HAP-1 (cell line): ENCODE measurements at regions not wholly inside any gene's neighbourhood (a gene's known extent, or its start where the extent isn't known, plus 50 kb on each side); places are given as distances from the start of the nearest gene placed in this dataset.
"Not testable (repeated sequence)": the region's sequence is repeated elsewhere in the genome, so short reads cannot be mapped to it uniquely, and the experiment has no call there.

Experiments used
- DNase-seq, 2 experiments: peaks; one replicate each; pipeline ENCODE4 v3.0.0-alpha.2; 2016 to 2020; ENCODE audit warnings: low spot score in 2 of 2
- H3K27me3 ChIP-seq: fragments of 250-450 bp; sonication (Bioruptor Pico); 2 replicates; pipeline ENCODE4 v1.5.1; 2020; ENCODE audit warnings: low read depth, mild to moderate bottlenecking, moderate library complexity
- H3K36me3 ChIP-seq: fragments of 250-450 bp; sonication (Bioruptor Pico); replicated peaks from 2 replicates; pipeline ENCODE4 v1.5.1; 2020; ENCODE audit warnings: mild to moderate bottlenecking
- H3K4me1 ChIP-seq: fragments of 250-450 bp; sonication (Bioruptor Pico); 2 replicates; pipeline ENCODE4 v1.5.1; 2020; ENCODE audit warnings: mild to moderate bottlenecking
- H3K4me3 ChIP-seq: fragments of 250-450 bp; sonication (Bioruptor Pico); 2 replicates; pipeline ENCODE4 v1.5.1; 2020; ENCODE audit warnings: mild to moderate bottlenecking, moderate library complexity
- H3K9me3 ChIP-seq: fragments of 250-450 bp; sonication (Bioruptor Pico); 2 replicates; pipeline ENCODE4 v1.5.1; 2020; ENCODE audit warnings: mild to moderate bottlenecking, moderate library complexity
- in situ Hi-C: fragments of 300-500 bp; cut with MboI; formaldehyde crosslinking; loops from 3 replicates; pipeline ENCODE4 v1.14.3; 2020; ENCODE audit warnings: low sequenced_read_pairs, inconsistent platforms, mixed read lengths

DNA sequence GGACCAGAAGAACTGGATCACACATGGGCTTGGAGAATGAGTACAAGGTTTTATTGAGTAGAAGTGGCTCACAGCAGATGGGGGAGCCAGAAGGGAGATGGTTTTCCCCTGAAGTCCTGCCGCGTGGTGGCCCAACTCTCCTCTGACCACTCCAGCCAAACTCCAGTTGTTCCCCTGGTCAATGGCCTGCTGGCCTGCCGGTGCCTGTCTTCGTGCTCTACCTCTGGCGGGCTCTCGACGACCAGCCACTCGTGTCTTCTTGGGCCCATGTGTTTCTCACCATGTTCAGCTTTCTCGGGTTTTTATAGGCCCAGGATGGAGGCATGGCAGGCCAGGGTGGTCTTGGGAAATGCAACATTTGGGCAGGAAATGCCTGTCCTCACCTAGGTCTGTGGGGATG lies 519.6 kb downstream of the CYLC2 start:
- in situ Hi-C loops: no loop called here
- DNase-seq: no peak
- no peaks in the 10 kb centered on the region for H3K27me3 ChIP-seq

DNA sequence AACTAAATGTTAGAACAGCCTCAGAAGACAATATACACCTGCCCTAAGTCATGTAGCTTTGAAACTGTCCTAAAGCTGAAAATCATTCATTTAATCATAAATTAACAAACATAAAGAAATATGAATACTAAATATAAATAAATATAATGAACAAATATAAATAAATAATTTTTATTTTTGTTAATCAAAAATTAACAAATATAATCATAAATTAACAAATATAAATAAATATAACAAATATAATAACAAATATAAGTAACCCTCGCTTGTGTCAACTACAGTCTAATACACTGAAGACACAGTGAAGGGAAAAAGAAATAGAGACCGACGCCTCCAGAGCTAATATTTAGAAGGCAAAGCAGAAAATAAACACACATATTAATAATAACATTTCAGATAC lies 527.3 kb downstream of the CYLC2 start:
- in situ Hi-C loops: no loop called here

More for the DNA sequence above, 519.6 kb downstream of the CYLC2 start:
- Histone ChIP-seq H3K4me1 (no peaks in the 10 kb centered on the region), H3K9me3 (no peaks in the 10 kb centered on the region), H3K36me3 (no peaks in the 10 kb centered on the region), H3K4me3 (no peak overlapping the region)

DNA sequence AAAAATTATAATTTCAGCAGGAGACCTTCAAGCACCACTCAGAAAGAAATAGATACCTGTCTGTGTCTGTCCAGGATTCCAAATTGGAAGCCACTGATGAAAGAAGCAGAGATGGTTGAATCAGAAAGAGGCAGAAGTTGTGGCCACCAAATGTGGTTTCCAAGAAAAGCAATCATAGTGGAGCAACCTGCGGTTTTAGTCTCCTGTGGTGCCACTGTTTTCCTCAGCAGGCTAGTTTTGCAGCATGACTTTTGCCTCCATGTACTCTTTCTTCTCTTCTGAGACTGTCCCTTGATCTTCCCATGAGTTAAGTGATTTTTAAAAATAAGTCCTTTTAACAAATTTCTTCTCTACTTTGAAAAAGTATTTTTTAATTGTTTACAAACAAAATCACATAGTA lies 535.8 kb downstream of the CYLC2 start:
- no peaks in the 10 kb centered on the region for H3K27me3 ChIP-seq
- in situ Hi-C loops: no loop called here
- no peak overlapping the region for H3K4me3 ChIP-seq
- no peak for DNase-seq
- H3K36me3 ChIP-seq: no peaks in the 10 kb centered on the region
- no peaks in the 10 kb centered on the region for H3K4me1 ChIP-seq
- no peaks in the 10 kb centered on the region for H3K9me3 ChIP-seq

More for the DNA sequence above, 527.3 kb downstream of the CYLC2 start:
- H3K4me3 ChIP-seq: no peak overlapping the region
- H3K27me3 ChIP-seq: no peaks in the 10 kb centered on the region
- H3K4me1 ChIP-seq: no peaks in the 10 kb centered on the region
- DNase-seq: no peak
- H3K9me3 ChIP-seq: no peaks in the 10 kb centered on the region
- no peaks in the 10 kb centered on the region for H3K36me3 ChIP-seq

DNA sequence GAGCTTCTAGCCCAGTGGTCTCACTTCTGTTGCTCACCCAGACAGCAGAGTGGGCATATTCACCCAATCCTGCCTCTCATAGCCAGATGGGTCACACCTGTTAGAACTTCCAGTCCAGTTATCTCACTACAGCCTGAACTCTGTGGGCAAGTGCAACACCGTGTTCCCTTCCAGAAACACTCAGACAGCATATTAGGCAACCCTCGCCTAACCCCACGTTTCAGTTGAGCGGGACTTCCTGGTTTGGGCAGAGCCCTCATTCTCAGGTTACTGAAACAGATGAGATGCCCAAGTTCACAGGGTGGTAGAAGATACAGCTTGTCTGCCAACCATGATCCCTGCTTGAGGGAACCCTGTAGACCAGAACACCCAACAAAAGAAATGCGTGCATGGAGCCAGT lies 538.2 kb downstream of the CYLC2 start:
- Histone ChIP-seq H3K36me3 (no peaks in the 10 kb centered on the region), H3K4me3 (no peak overlapping the region), H3K9me3 (no peaks in the 10 kb centered on the region), H3K27me3 (no peaks in the 10 kb centered on the region), H3K4me1 (no peaks in the 10 kb centered on the region)
- in situ Hi-C loops: no loop called here
- DNase-seq: no peak

DNA sequence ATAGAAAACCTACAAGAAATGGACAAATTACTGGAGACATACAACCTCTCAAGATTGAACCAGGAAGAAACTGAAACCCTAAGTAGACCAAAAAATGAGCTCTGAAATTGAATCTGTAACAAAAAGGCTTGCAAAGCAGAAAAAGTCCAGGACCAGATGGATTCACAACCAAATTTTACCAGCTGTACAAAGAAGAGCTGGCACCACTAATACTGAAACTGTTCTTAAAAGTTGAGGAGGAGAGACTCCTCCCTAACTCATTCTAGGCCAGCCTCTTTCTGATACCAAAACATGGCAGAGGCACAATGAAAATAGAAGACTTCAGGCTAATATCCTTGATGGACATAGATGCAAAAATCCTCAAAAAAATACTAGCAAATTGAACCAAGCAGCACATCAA lies 542.3 kb downstream of the CYLC2 start:
- H3K36me3 ChIP-seq: no peaks in the 10 kb centered on the region
- H3K4me3 ChIP-seq: no peak overlapping the region
- no peak for DNase-seq
- H3K27me3 ChIP-seq: no peaks in the 10 kb centered on the region
- no peaks in the 10 kb centered on the region for H3K4me1 ChIP-seq
- in situ Hi-C loops: no loop called here
- H3K9me3 ChIP-seq: no peaks in the 10 kb centered on the region

DNA sequence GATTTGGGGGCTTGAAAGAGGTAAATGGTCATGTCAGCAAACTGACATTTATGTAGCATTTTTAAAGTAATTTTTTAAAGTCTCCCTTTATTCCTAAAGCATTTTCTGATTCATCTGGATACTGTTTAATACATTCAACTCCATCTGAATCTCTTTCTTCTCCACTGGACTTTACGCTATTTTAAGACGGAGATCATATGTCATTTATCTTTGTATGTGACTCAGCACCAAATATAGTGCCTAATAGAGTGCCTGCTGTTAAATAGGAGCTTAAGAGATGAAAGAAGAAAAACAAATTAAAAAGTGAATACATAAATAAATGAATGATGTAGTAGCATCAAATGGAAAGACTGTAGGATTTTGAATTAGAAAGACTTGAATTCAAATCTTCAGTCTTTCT lies 548.8 kb upstream of the SMC2 start:
- no peaks in the 10 kb centered on the region for H3K36me3 ChIP-seq
- in situ Hi-C loops: no loop called here
- H3K27me3 ChIP-seq: no peaks in the 10 kb centered on the region
- no peak for DNase-seq
- H3K4me3 ChIP-seq: no peak overlapping the region
- H3K4me1 ChIP-seq: no peaks in the 10 kb centered on the region
- H3K9me3 ChIP-seq: no peaks in the 10 kb centered on the region

DNA sequence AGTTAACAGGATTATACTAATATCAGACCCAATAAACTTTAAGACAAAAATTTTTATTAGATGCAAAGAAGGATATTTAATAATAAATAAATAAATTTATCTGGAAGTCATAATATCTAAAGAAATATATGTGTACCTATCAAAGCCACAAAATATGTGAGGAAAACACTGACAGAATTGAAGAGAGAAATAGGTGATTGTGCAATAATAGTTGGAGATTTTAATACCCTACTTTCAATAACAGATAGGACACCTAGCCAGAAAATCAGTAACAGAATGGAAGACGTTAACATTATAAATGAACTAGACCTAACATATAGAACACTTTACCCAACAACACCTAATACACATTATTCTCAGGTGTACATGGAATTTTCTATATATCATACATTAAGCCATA lies 541.4 kb upstream of the SMC2 start:
- in situ Hi-C loops: no loop called here
- Histone ChIP-seq H3K9me3 (no peaks in the 10 kb centered on the region), H3K4me1 (no peaks in the 10 kb centered on the region), H3K36me3 (no peaks in the 10 kb centered on the region), H3K27me3 (no peaks in the 10 kb centered on the region), H3K4me3 (no peak overlapping the region)
- DNase-seq: no peak

DNA sequence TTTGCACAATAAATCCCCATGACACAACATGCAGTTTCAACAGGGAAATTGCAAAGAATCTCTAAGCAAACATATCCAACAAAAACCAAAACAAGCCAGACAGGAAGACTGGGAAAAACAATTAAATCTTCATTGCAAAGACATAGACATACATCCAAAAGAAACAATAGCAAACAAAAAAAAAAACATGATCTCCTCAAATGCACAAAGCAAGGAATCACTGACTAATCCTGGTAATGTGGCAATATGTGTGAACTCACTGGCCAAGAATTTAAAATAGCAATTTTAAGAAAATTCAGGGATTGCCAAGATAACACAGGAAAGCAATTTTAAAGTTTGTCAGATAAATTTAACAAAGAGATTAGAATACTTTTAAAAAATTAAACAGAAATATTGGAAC lies 520.1 kb upstream of the SMC2 start:
- Histone ChIP-seq H3K4me1 (no peaks in the 10 kb centered on the region), H3K9me3 (no peaks in the 10 kb centered on the region), H3K27me3 (no peaks in the 10 kb centered on the region), H3K4me3 (no peak overlapping the region), H3K36me3 (no peaks in the 10 kb centered on the region)
- in situ Hi-C loops: no loop called here
- no peak for DNase-seq

DNA sequence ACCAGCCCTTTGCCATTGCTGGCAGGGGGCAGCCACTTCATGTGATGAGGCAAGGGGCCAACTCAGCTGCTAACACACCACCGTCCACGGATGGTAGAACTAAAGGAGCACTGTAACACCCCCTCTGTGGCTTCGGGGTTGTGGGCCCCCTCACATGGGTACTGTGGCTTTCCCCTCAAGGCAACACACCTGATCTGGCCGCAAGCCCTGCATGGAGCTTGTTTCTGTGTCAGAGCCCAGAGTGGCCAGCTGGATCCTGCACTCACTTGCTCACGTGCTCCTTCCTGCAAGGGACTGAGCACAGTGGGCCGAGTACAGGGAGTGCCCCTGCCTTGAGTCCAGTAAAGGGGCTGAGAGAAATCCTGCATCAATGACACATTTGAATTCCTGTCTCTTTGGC lies 507.4 kb upstream of the SMC2 start:
- Histone ChIP-seq H3K27me3 (no peaks in the 10 kb centered on the region), H3K36me3 (no peaks in the 10 kb centered on the region), H3K4me1 (no peaks in the 10 kb centered on the region), H3K4me3 (no peak overlapping the region), H3K9me3 (no peaks in the 10 kb centered on the region)
- DNase-seq: no peak
- in situ Hi-C loops: no loop called here

DNA sequence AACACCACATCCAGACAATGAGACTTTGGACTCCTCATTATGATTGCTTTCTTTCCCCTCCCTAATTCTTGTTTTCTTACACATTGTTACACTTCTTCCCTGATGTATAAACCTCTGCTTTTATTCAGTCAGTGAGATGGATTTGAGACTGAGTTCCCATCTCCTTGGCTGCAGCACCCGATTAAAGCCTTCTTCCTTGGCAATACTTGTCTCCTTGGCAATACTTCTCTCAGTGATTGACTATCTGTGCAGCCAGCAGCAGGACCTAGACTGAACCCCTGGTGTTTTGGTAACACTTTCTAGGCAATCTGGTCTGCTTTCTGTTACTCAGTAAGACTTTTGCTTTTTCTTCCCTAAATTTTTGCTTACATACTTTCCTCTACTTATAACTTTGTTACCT lies 492.8 kb upstream of the SMC2 start:
- DNase-seq: no peak
- H3K4me3 ChIP-seq: no peak overlapping the region
- in situ Hi-C loops: no loop called here
- H3K9me3 ChIP-seq: no peaks in the 10 kb centered on the region
- no peaks in the 10 kb centered on the region for H3K4me1 ChIP-seq
- no peaks in the 10 kb centered on the region for H3K36me3 ChIP-seq
- H3K27me3 ChIP-seq: no peaks in the 10 kb centered on the region

DNA sequence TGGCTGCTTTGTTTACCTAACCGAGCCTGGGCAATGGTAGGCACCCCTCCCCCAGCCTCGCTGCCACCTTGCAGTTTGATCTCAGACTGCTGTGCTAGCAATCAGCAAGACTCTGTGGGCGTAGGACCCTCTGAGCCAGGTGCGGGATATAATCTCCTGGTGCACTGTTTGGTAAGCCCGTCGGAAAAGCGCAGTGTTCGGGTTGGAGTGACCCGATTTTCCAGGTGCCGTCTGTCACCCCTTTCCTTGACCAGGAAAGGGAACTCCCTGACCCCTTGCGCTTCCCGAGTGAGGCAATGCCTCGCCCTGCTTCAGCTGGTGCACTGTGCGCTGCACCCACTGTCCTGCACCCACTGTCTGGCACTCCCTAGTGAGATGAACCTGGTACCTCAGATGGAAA lies 482.2 kb upstream of the SMC2 start:
- in situ Hi-C loops, DNase-seq, H3K36me3 ChIP-seq, H3K4me3 ChIP-seq, H3K4me1 ChIP-seq, H3K9me3 ChIP-seq, H3K27me3 ChIP-seq: not testable (repeated sequence)

DNA sequence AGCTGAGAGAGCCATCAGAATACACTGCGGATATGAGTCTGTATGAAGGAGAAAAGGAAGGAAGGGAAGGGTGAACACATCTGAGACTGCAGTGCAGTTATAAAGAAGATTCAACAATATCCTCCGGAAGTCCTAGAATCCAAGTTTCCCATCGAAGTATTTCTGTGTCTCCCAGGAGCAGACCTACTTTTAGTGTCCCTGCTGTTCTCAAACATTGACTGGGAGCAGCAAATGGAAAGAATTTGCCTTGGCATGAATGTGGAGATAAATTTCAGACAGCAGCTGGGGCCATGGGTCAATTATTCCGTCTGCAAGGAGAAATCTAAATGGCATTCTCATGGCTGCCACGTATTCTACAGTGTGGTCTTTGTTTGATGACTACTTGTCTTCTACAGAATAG lies 478.1 kb upstream of the SMC2 start:
- Histone ChIP-seq H3K36me3 (no peaks in the 10 kb centered on the region), H3K9me3 (no peaks in the 10 kb centered on the region), H3K4me1 (no peaks in the 10 kb centered on the region), H3K4me3 (no peak overlapping the region), H3K27me3 (no peaks in the 10 kb centered on the region)
- no peak for DNase-seq
- in situ Hi-C loops: no loop called here

DNA sequence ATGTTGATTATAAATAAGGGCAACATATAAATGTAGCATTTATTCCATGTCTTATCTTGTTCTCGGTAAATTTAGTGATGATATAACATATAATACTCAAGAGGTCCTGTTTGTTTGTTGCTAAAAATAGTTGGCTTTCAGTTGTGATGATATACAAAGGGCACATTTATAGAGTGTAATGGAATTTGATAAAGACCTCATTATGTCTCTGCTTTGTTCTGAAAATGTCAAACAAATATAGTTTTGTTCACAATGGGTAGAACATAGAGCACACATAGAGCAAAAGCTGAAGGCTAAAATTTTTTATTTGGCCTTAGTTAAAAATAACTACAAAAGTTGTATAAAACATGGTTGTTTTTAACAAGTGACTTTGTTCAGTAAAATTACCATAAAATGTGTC lies 477.1 kb upstream of the SMC2 start:
- no peak for DNase-seq
- Histone ChIP-seq H3K4me3 (no peak overlapping the region), H3K9me3 (no peaks in the 10 kb centered on the region), H3K36me3 (no peaks in the 10 kb centered on the region), H3K4me1 (no peaks in the 10 kb centered on the region), H3K27me3 (no peaks in the 10 kb centered on the region)
- in situ Hi-C loops: no loop called here

DNA sequence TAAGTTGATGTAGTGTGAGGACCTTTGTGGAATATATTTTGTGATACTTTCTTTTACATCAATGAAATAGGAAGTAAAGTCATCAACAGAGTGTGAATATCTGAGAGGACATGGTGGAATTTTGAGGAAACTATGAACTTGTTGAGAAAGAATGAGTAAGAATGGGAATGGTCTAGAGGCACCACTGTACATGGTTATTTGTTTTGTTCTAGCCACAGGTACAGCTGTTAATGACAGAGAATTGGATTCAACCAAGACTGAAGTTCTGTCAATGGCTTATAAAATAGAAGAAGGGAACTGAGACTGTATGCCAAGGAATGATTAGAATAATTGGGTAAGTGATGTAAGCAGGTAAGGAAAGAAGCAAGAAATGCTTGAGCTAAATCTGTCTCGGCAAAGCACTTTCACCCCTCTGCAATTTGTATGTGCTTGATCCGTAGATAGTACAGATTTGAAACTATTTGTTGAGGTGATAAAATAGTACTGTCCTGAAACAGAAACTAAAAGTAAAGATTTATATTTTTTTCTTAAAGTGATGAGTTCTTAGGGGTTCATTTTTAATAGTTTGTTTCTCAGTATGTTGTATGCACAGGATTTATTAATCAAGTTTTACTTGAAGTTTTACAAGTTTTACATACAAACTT lies 468.8 kb upstream of the SMC2 start:
- no peak overlapping the region for H3K4me3 ChIP-seq
- no peak for DNase-seq
- H3K27me3 ChIP-seq: no peaks in the 10 kb centered on the region
- no peaks in the 10 kb centered on the region for H3K4me1 ChIP-seq
- in situ Hi-C loops: no loop called here
- H3K9me3 ChIP-seq: no peaks in the 10 kb centered on the region
- H3K36me3 ChIP-seq: no peaks in the 10 kb centered on the region

DNA sequence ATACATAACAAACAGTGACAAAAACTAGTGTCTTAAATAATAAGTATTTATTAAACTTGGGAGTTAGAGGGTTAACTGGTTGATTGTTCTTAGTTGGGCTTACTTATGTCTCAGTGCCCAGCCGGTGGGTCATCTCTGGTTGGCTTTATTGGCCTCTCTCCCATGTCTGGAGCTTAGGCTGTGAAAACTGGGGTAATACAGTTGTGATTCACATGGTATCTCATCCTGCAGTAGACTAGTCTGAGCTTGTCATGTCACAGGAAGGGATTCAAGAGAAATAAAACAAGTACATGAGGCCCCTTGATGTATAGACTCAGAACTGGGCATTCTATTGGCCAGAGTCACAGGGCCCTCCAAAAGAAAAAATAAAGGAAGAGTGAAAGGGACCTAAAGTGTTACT lies 466.4 kb upstream of the SMC2 start:
- Histone ChIP-seq H3K4me1 (no peaks in the 10 kb centered on the region), H3K4me3 (no peak overlapping the region), H3K27me3 (no peaks in the 10 kb centered on the region), H3K9me3 (no peaks in the 10 kb centered on the region), H3K36me3 (no peaks in the 10 kb centered on the region)
- in situ Hi-C loops: no loop called here
- no peak for DNase-seq
